ENCODE measurements at regions not wholly inside any gene's neighbourhood (a gene's known extent, or its start where the extent isn't known, plus 50 kb on each side); places are given as distances from the start of the nearest gene placed in this dataset.

GRCh38 chr7:25318047-25318446 is 89.8 kb upstream of the NPVF start:
- ChIA-PET POLR2A (ENCODE audit: low non-redundant PET) (no interaction called here), CTCF (interaction anchor here (0.5 kb wide), 1 partner anchor 91 kb away, joined by 3 read pairs; no protein-coding TSS in a partner anchor)
- H3K27ac ChIP-seq = no peak overlapping the region
- no peak for DNase-seq (ENCODE audit: low spot score)
- no peak for TF ChIP-seq CTCF (conservative IDR thresholded peaks at IDR 0.05; ENCODE audit: low read depth)

- DNase-seq (ENCODE audit: low spot score) = no peak
- no peak for TF ChIP-seq CTCF (conservative IDR thresholded peaks at IDR 0.05; ENCODE audit: low read depth)
- ChIA-PET POLR2A (ENCODE audit: low non-redundant PET) (no interaction called here), CTCF (no interaction called here)
- no peak overlapping the region for H3K27ac ChIP-seq
These were observed 91.4 kb upstream of the NPVF start for GRCh38 chr7:25319707-25320106.

GRCh38 chr7:25320791-25321190 is 92.5 kb upstream of the NPVF start:
- TF ChIP-seq CTCF (conservative IDR thresholded peaks at IDR 0.05; ENCODE audit: low read depth) = no peak
- CTCF ChIA-PET = no interaction called here
- H3K27ac ChIP-seq = no peak overlapping the region
- no peak for DNase-seq (ENCODE audit: low spot score)
- POLR2A ChIA-PET (ENCODE audit: low non-redundant PET) = no interaction called here

GRCh38 chr7:25321424-25321823 is 93.1 kb upstream of the NPVF start:
- no peak for DNase-seq (ENCODE audit: low spot score)
- POLR2A ChIA-PET (ENCODE audit: low non-redundant PET) = interaction anchor here (0.6 kb wide), 1 partner anchor 169 kb away, joined by 5 read pairs; no protein-coding TSS in a partner anchor
- no peak for TF ChIP-seq CTCF (conservative IDR thresholded peaks at IDR 0.05; ENCODE audit: low read depth)
- H3K27ac ChIP-seq = no peak overlapping the region
- CTCF ChIA-PET = no interaction called here

GRCh38 chr7:25322473-25322872 is 94.2 kb upstream of the NPVF start:
- ChIA-PET POLR2A (ENCODE audit: low non-redundant PET) (no interaction called here), CTCF (interaction anchor here (0.6 kb wide), 1 partner anchor 73 kb away, joined by 4 read pairs; no protein-coding TSS in a partner anchor)
- H3K27ac ChIP-seq = no peak overlapping the region
- no peak for TF ChIP-seq CTCF (conservative IDR thresholded peaks at IDR 0.05; ENCODE audit: low read depth)
- DNase-seq (ENCODE audit: low spot score) = no peak

- POLR2A ChIA-PET (ENCODE audit: low non-redundant PET) = no interaction called here
- CTCF ChIA-PET = interaction anchor here (1.5 kb wide), 1 partner anchor 529 kb away, joined by 3 read pairs; no protein-coding TSS in a partner anchor
- no peak for DNase-seq (ENCODE audit: low spot score)
- TF ChIP-seq CTCF (conservative IDR thresholded peaks at IDR 0.05; ENCODE audit: low read depth) = no peak
- H3K27ac ChIP-seq = no peak overlapping the region
These were observed 97.0 kb upstream of the NPVF start for GRCh38 chr7:25325186-25325757.

Measured in RWPE1 (cell line).